GM13977 (cell line): ENCODE measurements at regions not wholly inside any gene's neighbourhood (a gene's known extent, or its start where the extent isn't known, plus 50 kb on each side); places are given as distances from the start of the nearest gene placed in this dataset.

Source experiments
- DNase-seq: peaks from one replicate; pipeline ENCODE4 v3.0.0; 2012; ENCODE audit warnings: low spot score
- CTCF ChIP-seq: IDR thresholded peaks from 2 replicates; pipeline ENCODE4 v1.5.1; 2012; ENCODE audit warnings: mild to moderate bottlenecking, control low read depth; ENCODE audit not compliant: insufficient read depth; ENCODE audit errors: extremely low read depth, missing control alignments
- in situ Hi-C: fragments of 300-500 bp; cut with MboI; formaldehyde crosslinking; loops from one replicate; pipeline ENCODE4 v1.12.0; 2022; ENCODE audit warnings: low sequenced_read_pairs, low pct_unique_long_range_greater_than_20kb, mixed read lengths, inconsistent platforms; ENCODE audit not compliant: unreplicated experiment

GRCh38 chr4:26151615-26152014 is 169.2 kb upstream of the RBPJ start:
- no peak for TF ChIP-seq CTCF
- in situ Hi-C loops = no loop called here
- DNase-seq = no peak

DNA sequence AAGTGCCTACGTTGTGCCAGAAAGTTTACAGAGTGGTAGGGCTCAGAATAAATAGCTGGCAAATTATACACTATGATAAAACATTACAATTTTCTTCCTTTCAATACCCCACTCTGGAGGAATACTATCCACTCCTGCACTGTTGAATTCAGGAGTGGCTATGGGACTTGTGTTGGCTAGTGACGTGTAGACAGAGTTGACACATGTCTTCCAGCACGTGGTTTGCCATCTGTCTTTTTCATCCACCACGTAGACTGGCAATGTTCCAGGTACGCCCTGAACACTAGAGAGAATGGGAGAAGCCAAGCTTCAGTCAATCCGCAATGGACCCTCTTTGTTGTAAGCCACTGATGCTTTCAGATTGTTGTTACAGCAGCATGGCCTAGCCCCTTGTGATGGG is 168.8 kb upstream of the RBPJ start:
- no peak for TF ChIP-seq CTCF
- in situ Hi-C loops = no loop called here
- DNase-seq = no peak

DNA sequence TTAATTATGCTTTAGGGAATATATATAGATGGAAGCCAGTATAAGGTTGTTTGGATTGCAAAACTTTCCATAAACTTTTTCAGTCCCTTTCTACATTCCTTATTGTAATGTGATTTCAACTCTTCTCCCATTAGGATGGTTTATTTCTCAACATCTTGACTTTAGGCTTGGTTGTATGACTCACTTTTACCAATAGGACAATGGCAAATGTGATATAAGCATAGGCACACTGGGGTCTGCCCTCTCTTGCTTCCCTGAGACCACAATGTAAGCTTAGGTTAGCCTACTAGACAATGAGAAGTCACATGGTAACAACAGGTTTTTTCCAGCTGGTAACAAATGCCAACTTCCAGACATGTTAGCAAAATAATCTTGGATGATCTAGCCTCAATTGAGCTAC is 163.3 kb upstream of the RBPJ start:
- no peak for DNase-seq
- TF ChIP-seq CTCF = no peak
- in situ Hi-C loops = no loop called here

GRCh38 chr4:26160591-26160990 is 160.2 kb upstream of the RBPJ start:
- no peak for DNase-seq
- in situ Hi-C loops = no loop called here
- TF ChIP-seq CTCF = no peak

DNA sequence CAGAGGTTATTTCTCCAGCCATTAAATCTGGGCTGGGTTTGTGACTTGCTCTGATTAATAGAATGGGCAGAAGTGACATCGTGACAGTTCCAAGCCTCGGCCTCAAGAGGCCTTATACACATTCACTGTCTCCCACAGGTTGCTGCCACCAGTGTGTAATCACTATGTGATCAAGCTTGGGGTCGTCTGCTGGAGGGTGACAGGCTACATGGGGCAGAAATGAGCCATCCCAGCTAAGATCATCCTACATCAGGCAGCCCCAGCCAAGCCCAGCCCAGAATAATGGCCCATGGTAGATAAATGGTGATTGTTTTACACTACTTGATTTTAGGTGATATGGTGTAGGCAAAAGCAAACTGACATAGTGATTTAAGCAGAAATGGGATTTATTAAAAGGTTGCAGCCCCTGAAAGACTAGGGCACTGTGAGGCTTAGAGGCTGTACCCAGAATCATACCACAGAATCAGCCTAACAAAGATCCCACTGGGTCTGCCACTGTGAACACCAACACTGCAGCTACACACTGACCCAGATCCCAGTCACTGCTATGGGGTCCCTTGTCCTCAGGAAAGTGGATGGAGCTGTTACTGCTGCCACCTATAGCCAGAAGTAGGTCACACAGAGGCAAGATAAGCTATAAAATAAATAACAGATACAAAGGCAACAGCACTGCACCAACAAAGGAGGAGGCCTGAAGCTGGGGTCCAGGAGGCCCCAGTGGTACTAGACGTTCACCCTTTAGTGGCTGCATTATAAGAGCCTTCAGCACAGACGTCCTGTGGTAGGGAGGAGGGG is 159.6 kb upstream of the RBPJ start:
- DNase-seq = no peak
- in situ Hi-C loops = no loop called here
- TF ChIP-seq CTCF = peak; percentile 38

DNA sequence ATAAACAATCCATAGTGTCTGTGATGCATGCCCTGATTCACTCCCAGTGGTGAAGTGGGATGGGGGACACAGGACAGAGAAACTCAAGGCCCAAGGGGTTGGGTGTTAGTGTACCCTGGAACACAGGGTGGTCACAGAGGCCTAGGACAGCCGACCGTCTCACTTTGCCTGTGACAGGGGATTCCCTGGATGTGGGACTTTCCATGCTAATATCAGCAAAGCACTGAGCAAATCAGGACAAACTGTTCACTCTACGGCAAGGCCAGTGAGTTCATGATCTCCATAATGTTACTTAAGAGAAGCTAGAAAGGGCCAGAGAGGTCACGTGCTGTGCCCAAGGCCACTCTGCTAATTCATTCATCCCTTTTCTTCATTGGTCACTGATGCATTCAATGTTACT is 158.7 kb upstream of the RBPJ start:
- TF ChIP-seq CTCF = no peak
- DNase-seq = no peak
- in situ Hi-C loops = no loop called here
